Parathyroid adenoma (tissue), 2 donors: ENCODE measurements at regions not wholly inside any gene's neighbourhood (a gene's known extent, or its start where the extent isn't known, plus 50 kb on each side); places are given as distances from the start of the nearest gene placed in this dataset.

ENCODE experiments used
- H2AFZ ChIP-seq: fragments of 300-600 bp; sonication (generic); one replicate; pipeline ENCODE4 v1.7.0; 2017; ENCODE audit warnings: antibody characterized with exemption, mild to moderate bottlenecking
- H3K27ac ChIP-seq: fragments of 300-600 bp; sonication (generic); one replicate; pipeline ENCODE4 v1.7.0; 2017
- H3K27me3 ChIP-seq: fragments of 300-600 bp; sonication (generic); one replicate; pipeline ENCODE4 v1.7.0; 2017; ENCODE audit warnings: low read length; ENCODE audit not compliant: control insufficient read depth, insufficient read depth
- H3K36me3 ChIP-seq: fragments of 300-600 bp; sonication (generic); one replicate; pipeline ENCODE4 v1.7.0; 2017; ENCODE audit warnings: low read length; ENCODE audit not compliant: control insufficient read depth, insufficient read depth
- H3K4me1 ChIP-seq: fragments of 300-600 bp; sonication (generic); one replicate; pipeline ENCODE4 v1.7.0; 2017; ENCODE audit warnings: control low read depth
- H3K4me2 ChIP-seq: fragments of 300-600 bp; sonication (generic); one replicate; pipeline ENCODE4 v1.7.0; 2017; ENCODE audit warnings: low read length
- H3K4me3 ChIP-seq: fragments of 300-600 bp; sonication (generic); one replicate; pipeline ENCODE4 v1.7.0; 2017; ENCODE audit warnings: low read depth, low read length
- H3K79me2 ChIP-seq: fragments of 300-600 bp; sonication (generic); one replicate; pipeline ENCODE4 v1.7.0; 2017; ENCODE audit warnings: control low read depth
- H3K9ac ChIP-seq: fragments of 300-600 bp; sonication (generic); one replicate; pipeline ENCODE4 v1.7.0; 2017; ENCODE audit warnings: mild to moderate bottlenecking
- H3K9me3 ChIP-seq: fragments of 300-600 bp; sonication (generic); one replicate; pipeline ENCODE4 v1.7.0; 2017; ENCODE audit warnings: low read length; ENCODE audit not compliant: control insufficient read depth
- TF ChIP-seq, protein P1 (sequence below): fragments of 300-600 bp; sonication (generic); IDR thresholded peaks from one replicate; pipeline ENCODE4 v1.7.0; 2017; ENCODE audit warnings: antibody characterized with exemption, mild to moderate bottlenecking
- donor health status: primary hyperparathyroidism.

DNA sequence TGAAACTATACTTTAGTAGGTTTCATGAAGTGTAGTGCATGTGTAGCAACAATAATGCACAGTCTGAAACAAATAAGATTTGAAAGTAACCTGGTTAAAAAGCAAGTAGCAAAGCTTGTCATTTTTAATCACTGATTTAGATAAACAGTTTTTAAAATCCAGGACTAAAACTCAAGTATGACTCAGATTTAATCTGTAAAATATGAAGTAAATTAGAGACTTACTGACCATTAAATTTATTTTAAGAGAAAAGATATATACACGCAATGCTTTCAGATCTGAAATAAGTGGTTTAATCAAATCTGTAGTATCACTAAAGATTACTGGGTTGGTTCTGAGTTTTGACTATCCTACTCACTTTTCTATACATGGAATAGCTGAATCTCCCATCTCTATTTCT is 300.7 kb upstream of the RBMS3 start:
- H3K9ac ChIP-seq: no peak overlapping the region
- H3K36me3 ChIP-seq: no peaks in the 10 kb centered on the region
- no peaks in the 10 kb centered on the region for H3K4me1 ChIP-seq
- TF ChIP-seq, protein P1, sequence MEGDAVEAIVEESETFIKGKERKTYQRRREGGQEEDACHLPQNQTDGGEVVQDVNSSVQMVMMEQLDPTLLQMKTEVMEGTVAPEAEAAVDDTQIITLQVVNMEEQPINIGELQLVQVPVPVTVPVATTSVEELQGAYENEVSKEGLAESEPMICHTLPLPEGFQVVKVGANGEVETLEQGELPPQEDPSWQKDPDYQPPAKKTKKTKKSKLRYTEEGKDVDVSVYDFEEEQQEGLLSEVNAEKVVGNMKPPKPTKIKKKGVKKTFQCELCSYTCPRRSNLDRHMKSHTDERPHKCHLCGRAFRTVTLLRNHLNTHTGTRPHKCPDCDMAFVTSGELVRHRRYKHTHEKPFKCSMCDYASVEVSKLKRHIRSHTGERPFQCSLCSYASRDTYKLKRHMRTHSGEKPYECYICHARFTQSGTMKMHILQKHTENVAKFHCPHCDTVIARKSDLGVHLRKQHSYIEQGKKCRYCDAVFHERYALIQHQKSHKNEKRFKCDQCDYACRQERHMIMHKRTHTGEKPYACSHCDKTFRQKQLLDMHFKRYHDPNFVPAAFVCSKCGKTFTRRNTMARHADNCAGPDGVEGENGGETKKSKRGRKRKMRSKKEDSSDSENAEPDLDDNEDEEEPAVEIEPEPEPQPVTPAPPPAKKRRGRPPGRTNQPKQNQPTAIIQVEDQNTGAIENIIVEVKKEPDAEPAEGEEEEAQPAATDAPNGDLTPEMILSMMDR: no peak
- H3K79me2 ChIP-seq: no peaks in the 10 kb centered on the region
- H3K4me2 ChIP-seq: no peak overlapping the region
- H3K27me3 ChIP-seq: no peaks in the 10 kb centered on the region
- H2AFZ ChIP-seq: no peak overlapping the region
- no peaks in the 10 kb centered on the region for H3K9me3 ChIP-seq
- H3K4me3 ChIP-seq: no peak overlapping the region
- no peak overlapping the region for H3K27ac ChIP-seq

DNA sequence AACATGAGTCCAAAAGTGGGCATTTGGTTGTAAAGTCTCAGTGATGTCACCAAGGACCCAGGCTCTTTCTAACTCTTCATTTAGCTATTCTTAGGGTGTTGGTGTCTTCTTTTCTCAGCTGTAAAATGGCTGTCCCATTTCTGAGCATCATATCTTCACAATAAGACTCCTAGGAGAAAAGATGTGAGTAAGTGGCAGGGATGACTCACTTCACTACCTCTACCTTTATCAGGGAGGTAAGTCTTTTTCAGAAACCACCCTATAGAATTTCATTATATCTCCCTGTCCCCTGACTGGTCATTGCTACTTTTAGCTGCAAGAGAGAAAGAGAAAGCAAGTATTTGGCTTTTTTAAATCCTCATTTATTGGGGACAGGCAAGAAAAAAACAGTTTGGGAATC is 300.2 kb upstream of the RBMS3 start:
- no peaks in the 10 kb centered on the region for H3K4me1 ChIP-seq
- H3K27me3 ChIP-seq: no peaks in the 10 kb centered on the region
- H3K9ac ChIP-seq: no peak overlapping the region
- H2AFZ ChIP-seq: no peak overlapping the region
- no peak overlapping the region for H3K4me2 ChIP-seq
- H3K9me3 ChIP-seq: no peaks in the 10 kb centered on the region
- no peak overlapping the region for H3K4me3 ChIP-seq
- TF ChIP-seq, protein P1: no peak
- H3K27ac ChIP-seq: no peak overlapping the region
- H3K79me2 ChIP-seq: no peaks in the 10 kb centered on the region
- H3K36me3 ChIP-seq: no peaks in the 10 kb centered on the region

DNA sequence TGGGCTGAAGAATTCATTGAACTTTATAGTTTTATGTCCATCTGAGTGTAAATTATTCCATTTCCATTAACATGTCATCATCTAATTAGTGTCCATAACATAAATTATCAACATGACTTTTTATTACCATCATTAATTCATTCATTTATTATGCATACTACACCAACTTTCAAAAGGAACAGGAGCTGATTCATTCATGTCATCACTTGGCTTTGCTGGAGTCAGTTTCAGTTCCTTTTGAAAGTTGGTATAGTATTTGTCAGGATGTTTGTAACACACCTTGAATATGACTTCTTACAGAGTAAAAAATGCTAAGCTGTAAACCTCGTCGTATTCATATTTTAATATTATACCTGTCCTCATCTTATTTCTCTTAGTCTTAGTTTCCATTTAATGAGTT is 298.0 kb upstream of the RBMS3 start:
- no peak overlapping the region for H2AFZ ChIP-seq
- H3K4me2 ChIP-seq: no peak overlapping the region
- no peak overlapping the region for H3K4me3 ChIP-seq
- no peak overlapping the region for H3K9ac ChIP-seq
- no peaks in the 10 kb centered on the region for H3K4me1 ChIP-seq
- no peaks in the 10 kb centered on the region for H3K27me3 ChIP-seq
- no peaks in the 10 kb centered on the region for H3K9me3 ChIP-seq
- no peaks in the 10 kb centered on the region for H3K36me3 ChIP-seq
- no peak overlapping the region for H3K27ac ChIP-seq
- no peaks in the 10 kb centered on the region for H3K79me2 ChIP-seq
- TF ChIP-seq, protein P1: no peak

DNA sequence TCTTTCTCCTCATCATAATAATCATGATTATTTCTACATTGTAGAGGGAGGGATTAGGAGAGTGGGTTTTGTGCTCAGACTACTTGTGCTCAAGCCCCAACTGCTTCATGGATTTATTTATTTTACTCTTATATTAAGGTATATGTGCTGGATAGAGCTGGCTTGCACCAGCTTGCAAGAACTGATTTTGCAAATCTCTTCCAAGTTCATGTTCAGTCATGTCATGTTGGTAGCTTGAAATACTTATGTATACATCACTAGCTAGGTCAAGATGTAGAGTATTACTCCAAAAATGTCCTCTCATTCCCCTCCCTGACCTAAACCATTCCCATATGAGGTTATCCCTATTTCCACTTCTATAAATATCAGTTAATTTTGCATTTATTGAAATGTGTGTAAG is 293.9 kb upstream of the RBMS3 start:
- Histone ChIP-seq H3K36me3 (no peaks in the 10 kb centered on the region), H3K27me3 (no peaks in the 10 kb centered on the region)

DNA sequence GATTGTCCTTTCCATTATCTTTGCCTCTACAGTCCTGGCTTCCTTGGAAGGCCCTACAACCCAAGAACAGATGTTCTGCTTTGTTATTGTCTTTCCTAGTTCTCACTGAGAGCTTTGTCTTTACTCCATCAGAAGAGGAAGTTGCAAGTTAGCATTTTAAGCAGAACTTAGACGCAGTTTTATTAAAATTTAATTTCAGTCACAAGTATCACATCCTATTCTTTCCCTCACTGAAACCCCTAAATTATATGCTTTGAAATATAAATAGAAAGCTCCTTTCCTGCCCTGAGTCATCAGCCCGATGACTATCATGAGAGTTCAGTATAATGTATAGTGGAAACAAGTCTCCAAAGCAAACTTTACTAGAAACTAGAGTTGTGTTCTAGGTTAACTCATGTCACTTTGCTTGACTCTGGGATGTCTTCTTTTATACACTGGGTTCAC is 291.2 kb upstream of the RBMS3 start:
- Histone ChIP-seq H3K27ac (no peak overlapping the region), H3K4me1 (no peaks in the 10 kb centered on the region), H3K4me3 (no peak overlapping the region), H3K79me2 (no peaks in the 10 kb centered on the region), H3K9ac (no peak overlapping the region), H3K9me3 (no peaks in the 10 kb centered on the region), H3K36me3 (no peaks in the 10 kb centered on the region), H3K4me2 (no peak overlapping the region), H3K27me3 (no peaks in the 10 kb centered on the region), H2AFZ (no peak overlapping the region)
- TF ChIP-seq, protein P1: no peak

More for the DNA sequence above, 293.9 kb upstream of the RBMS3 start:
- Histone ChIP-seq H3K4me1 (no peaks in the 10 kb centered on the region), H3K79me2 (no peaks in the 10 kb centered on the region), H2AFZ (no peak overlapping the region), H3K9me3 (no peaks in the 10 kb centered on the region), H3K4me3 (no peak overlapping the region), H3K4me2 (no peak overlapping the region), H3K27ac (no peak overlapping the region), H3K9ac (no peak overlapping the region)
- TF ChIP-seq, protein P1: no peak
